ENCODE measurements at regions not wholly inside any gene's neighbourhood (a gene's known extent, or its start where the extent isn't known, plus 50 kb on each side); places are given as distances from the start of the nearest gene placed in this dataset.

DNA sequence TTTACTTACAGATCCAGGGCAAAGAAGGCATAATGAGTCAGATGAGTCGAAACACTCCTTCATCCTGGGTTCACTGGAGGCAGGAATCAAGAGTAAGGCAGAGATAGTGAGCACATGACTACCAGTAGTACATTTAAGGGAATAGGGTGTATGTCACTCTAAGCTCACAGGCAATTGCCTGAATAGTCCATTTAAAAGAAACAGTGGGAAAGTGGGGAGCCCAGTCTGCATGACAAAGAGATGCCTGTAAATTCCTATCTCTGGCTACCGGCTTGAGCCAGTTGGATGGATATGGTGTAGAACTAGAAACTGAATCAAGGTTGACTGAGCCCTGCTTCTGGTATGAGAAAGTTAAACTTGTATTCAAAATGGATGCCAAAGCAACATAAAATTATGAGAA lies 861.5 kb upstream of the ZWINT start:
- no peaks in the 10 kb centered on the region for H3K36me3 Mint-ChIP-seq (ENCODE audit: low read depth)
- intact Hi-C loops (cut with micrococcal nuclease), result no loop called here
- no peaks in the 10 kb centered on the region for H3K27me3 Mint-ChIP-seq
- TF ChIP-seq, protein P1, sequence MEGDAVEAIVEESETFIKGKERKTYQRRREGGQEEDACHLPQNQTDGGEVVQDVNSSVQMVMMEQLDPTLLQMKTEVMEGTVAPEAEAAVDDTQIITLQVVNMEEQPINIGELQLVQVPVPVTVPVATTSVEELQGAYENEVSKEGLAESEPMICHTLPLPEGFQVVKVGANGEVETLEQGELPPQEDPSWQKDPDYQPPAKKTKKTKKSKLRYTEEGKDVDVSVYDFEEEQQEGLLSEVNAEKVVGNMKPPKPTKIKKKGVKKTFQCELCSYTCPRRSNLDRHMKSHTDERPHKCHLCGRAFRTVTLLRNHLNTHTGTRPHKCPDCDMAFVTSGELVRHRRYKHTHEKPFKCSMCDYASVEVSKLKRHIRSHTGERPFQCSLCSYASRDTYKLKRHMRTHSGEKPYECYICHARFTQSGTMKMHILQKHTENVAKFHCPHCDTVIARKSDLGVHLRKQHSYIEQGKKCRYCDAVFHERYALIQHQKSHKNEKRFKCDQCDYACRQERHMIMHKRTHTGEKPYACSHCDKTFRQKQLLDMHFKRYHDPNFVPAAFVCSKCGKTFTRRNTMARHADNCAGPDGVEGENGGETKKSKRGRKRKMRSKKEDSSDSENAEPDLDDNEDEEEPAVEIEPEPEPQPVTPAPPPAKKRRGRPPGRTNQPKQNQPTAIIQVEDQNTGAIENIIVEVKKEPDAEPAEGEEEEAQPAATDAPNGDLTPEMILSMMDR (IDR thresholded peaks at IDR 0.05), result no peak
- H3K27ac Mint-ChIP-seq, result no peak overlapping the region
- DNase-seq, result no peak
- CTCF ChIA-PET, result no interaction called here
- ATAC-seq, result no peak
- H3K9me3 Mint-ChIP-seq, result peaks cover 2% of the 10 kb centered on the region
- no peak overlapping the region for H3K4me3 Mint-ChIP-seq
- H3K4me1 Mint-ChIP-seq (ENCODE audit: low read depth), result no peaks in the 10 kb centered on the region
- POLR2A ChIA-PET, result no interaction called here

DNA sequence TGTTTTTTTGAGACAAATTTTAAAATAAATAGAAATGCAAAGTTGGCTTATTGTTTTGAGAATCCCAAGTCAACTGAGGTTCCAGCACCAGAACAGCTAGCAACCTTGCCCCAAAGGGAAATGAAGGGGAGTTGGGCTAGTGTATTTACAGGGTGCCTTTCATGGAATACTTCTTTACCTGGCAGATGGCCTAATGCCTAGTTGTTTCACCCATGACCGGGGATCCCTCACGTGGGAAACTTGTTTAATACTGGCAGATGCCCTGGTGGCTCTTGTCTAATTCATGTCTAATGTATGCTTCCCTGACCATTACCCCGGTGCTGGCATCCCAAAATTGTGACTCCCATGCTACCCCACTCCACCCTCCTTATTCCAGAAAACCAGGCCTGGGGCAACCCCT lies 861.1 kb upstream of the ZWINT start:
- ChIA-PET POLR2A (no interaction called here), CTCF (no interaction called here)
- no peaks in the 10 kb centered on the region for H3K27me3 Mint-ChIP-seq
- peaks cover 2% of the 10 kb centered on the region for H3K9me3 Mint-ChIP-seq
- H3K36me3 Mint-ChIP-seq (ENCODE audit: low read depth), result no peaks in the 10 kb centered on the region
- DNase-seq (no peak), ATAC-seq (no peak)
- H3K4me3 Mint-ChIP-seq, result no peak overlapping the region
- H3K27ac Mint-ChIP-seq, result no peak overlapping the region
- H3K4me1 Mint-ChIP-seq (ENCODE audit: low read depth), result no peaks in the 10 kb centered on the region
- TF ChIP-seq, protein P1 (IDR thresholded peaks at IDR 0.05), result no peak
- intact Hi-C loops (cut with micrococcal nuclease), result no loop called here

DNA sequence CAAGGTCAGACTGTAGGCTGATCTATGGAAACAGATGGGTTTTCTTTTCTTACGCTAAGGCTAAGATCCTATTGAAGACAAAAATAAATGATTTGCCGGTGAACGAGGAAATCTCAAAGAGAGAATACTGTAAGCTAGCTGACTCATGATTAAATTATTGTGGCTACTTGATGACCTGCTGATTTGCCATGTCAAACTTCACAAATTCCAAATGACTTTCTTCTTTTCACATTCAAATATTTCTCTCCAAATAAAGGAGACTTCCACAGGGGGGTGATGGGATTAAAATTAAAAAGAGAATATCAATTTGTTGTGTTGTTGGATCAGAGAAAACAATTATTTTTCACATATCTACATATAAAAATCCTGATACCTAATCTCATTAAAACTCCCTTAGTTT lies 860.6 kb upstream of the ZWINT start:
- Mint-ChIP-seq H3K27ac (no peak overlapping the region), H3K36me3 (ENCODE audit: low read depth) (no peaks in the 10 kb centered on the region), H3K4me3 (no peak overlapping the region), H3K27me3 (no peaks in the 10 kb centered on the region), H3K9me3 (peaks cover 2% of the 10 kb centered on the region), H3K4me1 (ENCODE audit: low read depth) (no peaks in the 10 kb centered on the region)
- no peak for DNase-seq
- ATAC-seq, result no peak
- TF ChIP-seq, protein P1 (IDR thresholded peaks at IDR 0.05), result no peak
- ChIA-PET POLR2A (no interaction called here), CTCF (no interaction called here)
- intact Hi-C loops (cut with micrococcal nuclease), result no loop called here

DNA sequence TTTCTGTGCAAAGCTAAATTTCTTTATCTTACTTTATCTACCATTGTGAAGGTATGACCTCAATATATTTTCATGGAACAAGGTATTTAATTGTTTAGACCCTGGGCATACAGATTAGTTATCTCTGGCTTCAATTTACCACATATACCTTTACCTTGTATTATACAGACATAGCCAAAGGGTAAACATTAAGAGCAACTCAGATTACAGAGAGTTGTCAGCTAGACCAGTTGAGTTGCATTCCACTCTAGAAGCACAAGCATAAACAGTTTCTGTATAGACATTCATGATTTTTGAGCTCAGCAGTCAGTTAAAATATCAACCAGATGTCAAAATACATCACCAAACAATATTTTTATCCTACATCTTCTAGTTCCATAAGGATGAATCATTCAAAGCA lies 857.3 kb upstream of the ZWINT start:
- TF ChIP-seq, protein P1 (IDR thresholded peaks at IDR 0.05), result no peak
- no peak overlapping the region for H3K27ac Mint-ChIP-seq
- ATAC-seq, result no peak
- H3K27me3 Mint-ChIP-seq, result no peaks in the 10 kb centered on the region
- H3K9me3 Mint-ChIP-seq, result peaks cover 7% of the 10 kb centered on the region
- DNase-seq, result no peak
- intact Hi-C loops (cut with micrococcal nuclease), result no loop called here
- CTCF ChIA-PET, result interaction anchor here (1.2 kb wide), 1 partner anchor 10 kb away, joined by 3 read pairs; no protein-coding TSS in a partner anchor
- no peaks in the 10 kb centered on the region for H3K4me1 Mint-ChIP-seq (ENCODE audit: low read depth)
- H3K4me3 Mint-ChIP-seq, result no peak overlapping the region
- H3K36me3 Mint-ChIP-seq (ENCODE audit: low read depth), result no peaks in the 10 kb centered on the region
- POLR2A ChIA-PET, result no interaction called here

DNA sequence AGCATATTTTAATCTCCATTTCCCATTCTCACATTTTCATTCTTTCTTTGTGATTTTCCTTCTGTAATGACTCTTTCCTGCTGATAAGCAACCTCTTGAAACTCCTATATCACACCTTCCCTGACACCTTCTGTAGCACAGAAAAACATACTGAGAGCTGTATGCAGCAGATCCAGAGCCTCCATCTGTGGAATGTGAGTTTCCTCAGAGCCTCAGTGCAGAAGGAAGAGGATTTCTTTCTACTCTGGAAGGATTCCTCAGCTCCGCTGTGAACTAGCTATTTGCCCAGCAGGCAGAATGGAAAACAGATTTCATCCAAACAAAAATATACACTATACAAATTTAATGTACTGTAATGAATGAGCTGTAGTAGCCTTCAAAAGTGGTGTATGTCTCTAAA lies 841.3 kb upstream of the ZWINT start:
- no peak overlapping the region for H3K4me3 Mint-ChIP-seq
- ATAC-seq (no peak), DNase-seq (no peak)
- POLR2A ChIA-PET, result no interaction called here
- H3K9me3 Mint-ChIP-seq, result peaks cover 2% of the 10 kb centered on the region
- H3K36me3 Mint-ChIP-seq (ENCODE audit: low read depth), result no peaks in the 10 kb centered on the region
- H3K27ac Mint-ChIP-seq, result no peak overlapping the region
- CTCF ChIA-PET, result no interaction called here
- intact Hi-C loops (cut with micrococcal nuclease), result no loop called here
- TF ChIP-seq, protein P1 (IDR thresholded peaks at IDR 0.05), result no peak
- H3K4me1 Mint-ChIP-seq (ENCODE audit: low read depth), result no peaks in the 10 kb centered on the region
- H3K27me3 Mint-ChIP-seq, result no peaks in the 10 kb centered on the region

Measured in activated CD8-positive, alpha-beta T cell treated with anti-CD3 and anti-CD28 coated beads for 36 hours (primary cell).